ENCODE measurements at regions not wholly inside any gene's neighbourhood (a gene's known extent, or its start where the extent isn't known, plus 50 kb on each side); places are given as distances from the start of the nearest gene placed in this dataset.

DNA sequence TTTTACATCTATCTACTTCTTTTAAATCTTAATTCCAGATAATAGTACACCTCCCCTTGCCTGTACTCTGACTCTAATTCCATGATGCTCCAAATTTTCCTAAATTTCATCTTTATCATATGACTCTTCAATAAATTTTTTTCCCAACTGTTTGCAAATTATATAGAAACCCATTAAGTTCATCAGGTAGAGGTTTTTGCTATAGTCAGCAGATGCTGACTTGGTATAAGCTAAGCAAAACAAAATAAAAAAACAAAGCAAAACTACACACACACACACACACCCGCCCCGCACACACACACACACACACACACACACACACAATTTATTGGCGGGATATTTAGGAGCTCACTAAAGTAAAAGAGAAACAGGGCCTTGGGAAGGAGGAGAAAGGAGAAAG, 1047.8 kb upstream of the FAM98A start:
- TF ChIP-seq, protein P1, sequence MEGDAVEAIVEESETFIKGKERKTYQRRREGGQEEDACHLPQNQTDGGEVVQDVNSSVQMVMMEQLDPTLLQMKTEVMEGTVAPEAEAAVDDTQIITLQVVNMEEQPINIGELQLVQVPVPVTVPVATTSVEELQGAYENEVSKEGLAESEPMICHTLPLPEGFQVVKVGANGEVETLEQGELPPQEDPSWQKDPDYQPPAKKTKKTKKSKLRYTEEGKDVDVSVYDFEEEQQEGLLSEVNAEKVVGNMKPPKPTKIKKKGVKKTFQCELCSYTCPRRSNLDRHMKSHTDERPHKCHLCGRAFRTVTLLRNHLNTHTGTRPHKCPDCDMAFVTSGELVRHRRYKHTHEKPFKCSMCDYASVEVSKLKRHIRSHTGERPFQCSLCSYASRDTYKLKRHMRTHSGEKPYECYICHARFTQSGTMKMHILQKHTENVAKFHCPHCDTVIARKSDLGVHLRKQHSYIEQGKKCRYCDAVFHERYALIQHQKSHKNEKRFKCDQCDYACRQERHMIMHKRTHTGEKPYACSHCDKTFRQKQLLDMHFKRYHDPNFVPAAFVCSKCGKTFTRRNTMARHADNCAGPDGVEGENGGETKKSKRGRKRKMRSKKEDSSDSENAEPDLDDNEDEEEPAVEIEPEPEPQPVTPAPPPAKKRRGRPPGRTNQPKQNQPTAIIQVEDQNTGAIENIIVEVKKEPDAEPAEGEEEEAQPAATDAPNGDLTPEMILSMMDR (IDR thresholded peaks at IDR 0.05; ENCODE audit: low read depth, low read length): no peak
- no peak for DNase-seq (ENCODE audit: extremely low read depth, low read depth)

DNA sequence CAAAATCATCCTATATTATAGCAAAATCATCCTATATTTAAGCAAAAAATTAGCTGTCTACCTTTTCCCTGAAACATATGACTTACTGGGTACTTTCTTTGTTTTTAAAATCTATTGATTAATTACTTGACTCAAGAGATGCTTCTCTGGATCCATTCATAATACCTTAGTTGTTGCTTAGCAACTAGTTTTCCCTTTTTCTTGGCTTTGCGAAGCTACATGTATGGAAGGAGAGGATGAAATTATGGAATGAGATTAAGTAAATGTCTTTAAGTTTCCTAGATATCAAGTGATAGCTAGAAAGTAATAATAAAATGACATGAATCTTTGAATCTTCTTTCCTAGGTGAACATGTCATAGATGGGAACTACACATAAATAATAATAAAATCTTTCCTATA, 1033.2 kb upstream of the FAM98A start:
- no peak for DNase-seq (ENCODE audit: extremely low read depth, low read depth)
- TF ChIP-seq, protein P1 (IDR thresholded peaks at IDR 0.05; ENCODE audit: low read depth, low read length): no peak

DNA sequence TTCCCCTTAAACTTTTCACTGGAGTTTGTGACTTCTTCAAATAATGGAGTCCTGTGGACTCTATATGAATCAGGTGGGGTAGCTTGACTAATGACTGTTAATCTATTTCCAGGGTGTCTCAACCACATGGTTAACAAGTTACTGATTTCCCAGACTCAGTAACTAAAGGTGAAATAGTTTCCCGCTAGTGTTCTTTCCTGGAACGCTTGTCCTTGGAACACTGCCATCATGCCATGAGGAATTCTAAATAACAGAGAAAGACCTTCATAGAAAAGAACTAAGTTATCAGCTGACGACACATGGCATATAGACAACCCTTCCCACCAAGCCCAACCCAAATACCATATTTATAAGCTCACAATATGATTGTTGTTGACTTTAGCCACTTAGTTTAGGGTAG, 1027.9 kb upstream of the FAM98A start:
- DNase-seq (ENCODE audit: extremely low read depth, low read depth): no peak
- TF ChIP-seq, protein P1 (IDR thresholded peaks at IDR 0.05; ENCODE audit: low read depth, low read length): no peak

DNA sequence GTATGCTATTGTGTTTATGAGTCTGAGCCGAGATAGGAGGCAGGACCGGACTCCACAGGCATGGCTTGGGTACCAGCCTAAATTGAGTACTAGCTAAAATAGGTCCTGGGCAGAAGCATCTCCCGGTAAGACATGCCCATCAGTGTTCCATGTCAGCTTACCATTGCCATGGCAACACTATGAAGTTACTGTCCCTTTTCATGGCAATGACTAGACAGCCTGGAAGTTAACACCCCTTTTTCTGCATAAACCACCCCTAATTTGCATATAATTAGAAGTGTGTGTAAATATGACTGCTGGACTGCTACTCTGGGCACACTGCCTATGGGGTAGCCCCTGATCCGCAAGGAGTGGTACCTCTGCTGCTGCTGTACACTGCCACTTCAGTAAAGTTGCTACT, 1005.1 kb upstream of the FAM98A start:
- DNase-seq (ENCODE audit: extremely low read depth, low read depth): no peak
- TF ChIP-seq, protein P1 (IDR thresholded peaks at IDR 0.05; ENCODE audit: low read depth, low read length): no peak

DNA sequence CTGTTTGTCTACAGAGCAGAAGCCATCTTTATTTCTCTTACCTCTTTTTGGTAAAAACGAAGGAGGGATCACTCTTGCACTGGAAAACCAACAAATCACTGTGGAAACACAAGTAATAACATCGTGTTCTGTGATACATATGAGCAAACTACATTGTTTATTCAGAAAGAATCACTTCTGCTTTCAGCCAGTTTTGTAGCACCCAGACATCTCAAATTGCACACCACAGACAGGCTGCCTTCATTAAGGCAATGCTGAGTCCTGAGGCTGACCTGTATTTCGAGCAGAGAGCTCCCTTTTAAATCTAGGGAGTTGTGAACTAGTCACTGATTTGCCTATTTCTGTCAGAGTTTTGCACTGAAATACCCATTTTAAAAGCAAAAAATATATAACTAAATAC, 1003.2 kb upstream of the FAM98A start:
- DNase-seq (ENCODE audit: extremely low read depth, low read depth): no peak
- TF ChIP-seq, protein P1 (IDR thresholded peaks at IDR 0.05; ENCODE audit: low read depth, low read length): no peak

DNA sequence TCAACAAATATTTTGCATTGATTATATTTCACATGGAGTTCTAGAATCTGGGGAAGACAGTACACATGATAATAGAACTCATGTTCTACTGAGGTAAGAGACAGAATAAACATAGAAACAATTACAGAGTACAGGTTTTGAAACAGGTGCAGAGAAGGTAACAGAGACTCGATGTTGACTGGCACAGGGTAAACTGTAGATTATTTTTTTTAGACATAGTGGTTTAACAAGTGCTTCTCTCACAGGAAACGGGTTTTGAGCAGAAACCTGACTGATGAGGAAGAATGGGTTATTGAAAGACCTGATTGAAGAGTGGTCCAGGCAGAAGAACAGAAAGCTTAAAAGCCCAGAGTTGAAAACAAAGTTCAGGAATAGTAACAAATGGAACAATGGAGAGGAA, 1002.5 kb upstream of the FAM98A start:
- TF ChIP-seq, protein P1 (IDR thresholded peaks at IDR 0.05; ENCODE audit: low read depth, low read length): no peak
- DNase-seq (ENCODE audit: extremely low read depth, low read depth): no peak

DNA sequence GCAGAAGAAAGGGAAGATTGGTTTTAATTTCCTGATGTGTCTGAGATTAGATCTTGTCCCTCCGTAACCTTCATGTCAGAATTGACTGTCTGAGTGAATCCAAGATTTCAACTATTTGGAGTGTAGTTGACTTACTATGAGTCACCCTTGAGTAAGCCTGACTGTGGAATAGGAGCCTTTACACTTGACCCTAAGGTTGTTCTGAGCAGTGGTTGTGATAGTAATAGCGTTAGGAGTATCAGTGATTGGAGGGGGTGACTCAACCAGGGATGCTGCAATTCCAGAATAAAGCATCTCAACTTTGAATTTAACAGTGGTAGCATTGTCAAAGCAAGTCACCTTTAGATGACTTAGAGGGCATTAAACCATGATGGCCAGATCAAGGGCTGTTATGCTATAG, 979.5 kb upstream of the FAM98A start:
- TF ChIP-seq, protein P1 (IDR thresholded peaks at IDR 0.05; ENCODE audit: low read depth, low read length): no peak
- DNase-seq (ENCODE audit: extremely low read depth, low read depth): no peak
